HL-60 (cell line): ENCODE measurements at regions not wholly inside any gene's neighbourhood (a gene's known extent, or its start where the extent isn't known, plus 50 kb on each side); places are given as distances from the start of the nearest gene placed in this dataset.
"Not testable (repeated sequence)": the region's sequence is repeated elsewhere in the genome, so short reads cannot be mapped to it uniquely, and the experiment has no call there.

Source experiments
- DNase-seq, 2 experiments: peaks; one replicate each; pipeline ENCODE4 v3.0.0-alpha.2; 2010 to 2020; ENCODE audit warnings: low read depth in 1 of 2, low spot score in 1 of 2
- H3K27ac ChIP-seq: fragments of 250-450 bp; sonication (Bioruptor Pico); replicated peaks from 2 replicates; pipeline ENCODE4 v1.5.1; 2020; ENCODE audit warnings: mild to moderate bottlenecking, moderate library complexity
- H3K27me3 ChIP-seq: fragments of 250-450 bp; sonication (Bioruptor Pico); 2 replicates; pipeline ENCODE4 v1.5.1; 2021; ENCODE audit warnings: mild to moderate bottlenecking, moderate library complexity; ENCODE audit not compliant: insufficient read depth, poor library complexity, severe bottlenecking
- H3K4me3 ChIP-seq: replicated peaks from 2 replicates; pipeline ENCODE4 v1.5.1; 2011; ENCODE audit warnings: mild to moderate bottlenecking, control low read depth, low read length; ENCODE audit not compliant: insufficient read depth
- CTCF ChIP-seq: IDR thresholded peaks from one replicate; pipeline ENCODE4 v1.5.1; 2011; ENCODE audit warnings: low read length, control low read depth, inconsistent platforms; ENCODE audit not compliant: insufficient read depth
- GABPA ChIP-seq: IDR thresholded peaks from 2 replicates; pipeline ENCODE4 v1.6.1; 2012; ENCODE audit warnings: low read depth
- POLR2AphosphoS5 ChIP-seq: IDR thresholded peaks from 2 replicates; pipeline ENCODE4 v1.6.1; 2012; ENCODE audit warnings: low read depth
- SPI1 ChIP-seq: IDR thresholded peaks from 2 replicates; pipeline ENCODE4 v1.6.1; 2012; ENCODE audit warnings: low read depth, mild to moderate bottlenecking, borderline replicate concordance
- TF ChIP-seq, protein P1 (sequence below): IDR thresholded peaks from 2 replicates; pipeline ENCODE4 v1.6.1; 2012; ENCODE audit warnings: low read depth; ENCODE audit not compliant: insufficient replicate concordance

DNA sequence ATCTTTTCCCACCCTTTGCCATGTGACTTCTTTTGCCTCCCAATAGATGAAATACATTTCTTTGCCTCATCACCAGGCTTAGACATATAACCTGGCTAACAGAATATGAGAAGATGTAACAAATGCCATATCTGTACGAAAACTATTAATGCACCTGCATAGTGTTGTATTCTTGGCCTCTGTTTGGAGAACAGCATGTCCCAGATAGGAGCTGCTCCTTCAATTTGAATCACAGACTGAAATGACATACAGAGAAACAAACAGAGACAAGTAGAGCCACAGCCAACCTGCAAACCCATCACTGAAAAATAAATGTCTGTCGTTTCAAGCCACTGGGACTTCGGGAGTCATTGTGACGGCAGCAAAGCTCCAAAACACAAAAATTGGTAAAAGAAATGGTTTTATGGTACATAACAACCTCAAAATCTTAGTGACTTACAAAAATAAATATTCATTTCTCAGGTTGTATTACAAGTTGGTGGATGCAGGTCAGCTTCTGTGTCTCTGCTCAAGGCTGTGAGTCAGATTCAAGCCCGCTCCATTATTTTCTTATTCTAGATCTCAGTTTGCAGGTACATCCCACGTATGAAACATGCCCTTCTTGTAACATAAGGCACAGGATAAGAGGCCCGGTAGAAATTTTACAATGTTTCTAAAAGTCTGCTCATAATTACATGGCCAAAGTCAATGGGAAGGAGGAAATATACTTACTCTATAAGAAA lies 171.3 kb upstream of the SOX6 start:
- TF ChIP-seq, protein P1, sequence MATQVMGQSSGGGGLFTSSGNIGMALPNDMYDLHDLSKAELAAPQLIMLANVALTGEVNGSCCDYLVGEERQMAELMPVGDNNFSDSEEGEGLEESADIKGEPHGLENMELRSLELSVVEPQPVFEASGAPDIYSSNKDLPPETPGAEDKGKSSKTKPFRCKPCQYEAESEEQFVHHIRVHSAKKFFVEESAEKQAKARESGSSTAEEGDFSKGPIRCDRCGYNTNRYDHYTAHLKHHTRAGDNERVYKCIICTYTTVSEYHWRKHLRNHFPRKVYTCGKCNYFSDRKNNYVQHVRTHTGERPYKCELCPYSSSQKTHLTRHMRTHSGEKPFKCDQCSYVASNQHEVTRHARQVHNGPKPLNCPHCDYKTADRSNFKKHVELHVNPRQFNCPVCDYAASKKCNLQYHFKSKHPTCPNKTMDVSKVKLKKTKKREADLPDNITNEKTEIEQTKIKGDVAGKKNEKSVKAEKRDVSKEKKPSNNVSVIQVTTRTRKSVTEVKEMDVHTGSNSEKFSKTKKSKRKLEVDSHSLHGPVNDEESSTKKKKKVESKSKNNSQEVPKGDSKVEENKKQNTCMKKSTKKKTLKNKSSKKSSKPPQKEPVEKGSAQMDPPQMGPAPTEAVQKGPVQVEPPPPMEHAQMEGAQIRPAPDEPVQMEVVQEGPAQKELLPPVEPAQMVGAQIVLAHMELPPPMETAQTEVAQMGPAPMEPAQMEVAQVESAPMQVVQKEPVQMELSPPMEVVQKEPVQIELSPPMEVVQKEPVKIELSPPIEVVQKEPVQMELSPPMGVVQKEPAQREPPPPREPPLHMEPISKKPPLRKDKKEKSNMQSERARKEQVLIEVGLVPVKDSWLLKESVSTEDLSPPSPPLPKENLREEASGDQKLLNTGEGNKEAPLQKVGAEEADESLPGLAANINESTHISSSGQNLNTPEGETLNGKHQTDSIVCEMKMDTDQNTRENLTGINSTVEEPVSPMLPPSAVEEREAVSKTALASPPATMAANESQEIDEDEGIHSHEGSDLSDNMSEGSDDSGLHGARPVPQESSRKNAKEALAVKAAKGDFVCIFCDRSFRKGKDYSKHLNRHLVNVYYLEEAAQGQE, result no peak
- TF ChIP-seq CTCF (no peak), GABPA (no peak), SPI1 (no peak), POLR2AphosphoS5 (no peak)
- Histone ChIP-seq H3K4me3 (no peak overlapping the region), H3K27ac (no peak overlapping the region), H3K27me3 (no peaks in the 10 kb centered on the region)
- DNase-seq, result no peak

- no peak for DNase-seq
- no peak overlapping the region for H3K4me3 ChIP-seq
- no peak overlapping the region for H3K27ac ChIP-seq
- no peak for TF ChIP-seq GABPA
- no peak for TF ChIP-seq POLR2AphosphoS5
- TF ChIP-seq, protein P1, result no peak
- TF ChIP-seq CTCF, result no peak
- no peak for TF ChIP-seq SPI1
- H3K27me3 ChIP-seq, result no peaks in the 10 kb centered on the region
Measured at GRCh38 chr11:16526947-16527346, 170.6 kb upstream of the SOX6 start.

GRCh38 chr11:16520713-16521112 lies 164.4 kb upstream of the SOX6 start:
- not testable (repeated sequence) for H3K4me3 ChIP-seq, DNase-seq, H3K27me3 ChIP-seq, H3K27ac ChIP-seq

- H3K27ac ChIP-seq, result no peak overlapping the region
- H3K4me3 ChIP-seq, result no peak overlapping the region
- TF ChIP-seq POLR2AphosphoS5 (no peak), GABPA (no peak), CTCF (no peak), SPI1 (no peak)
- TF ChIP-seq, protein P1, result no peak
- H3K27me3 ChIP-seq, result no peaks in the 10 kb centered on the region
- DNase-seq, result no peak
Measured at GRCh38 chr11:16512899-16513241, 156.5 kb upstream of the SOX6 start.
